Caco-2 (cell line): ENCODE measurements at regions not wholly inside any gene's neighbourhood (a gene's known extent, or its start where the extent isn't known, plus 50 kb on each side); places are given as distances from the start of the nearest gene placed in this dataset.

Experiments
- BruUV-seq: library from RNA; stranded (reverse); fragments of 400-500 nt; replicated peaks from 2 replicates; lab custom pipeline; 2021; lab: Mats Ljungman, UMichigan
- CTCF ChIA-PET: fragments of 300-600 bp; sonication (Branson Sonifier 250); formaldehyde crosslinking; loops from one replicate; lab custom pipeline; 2022; ENCODE audit warnings: antibody characterized with exemption; lab: Charles Lee
- POLR2A ChIA-PET: fragments of 300-600 bp; sonication (Branson Sonifier 250); formaldehyde crosslinking; loops from one replicate; lab custom pipeline; 2022; ENCODE audit warnings: antibody characterized with exemption; lab: Charles Lee
- DNase-seq, 2 experiments: peaks; one replicate each; pipeline versions ENCODE4 v3.0.0 to v3.0.0-alpha.2; 2020 to 2022
- H3K27me3 ChIP-seq: replicated peaks from 2 replicates; pipeline ENCODE4 v1.6.0; 2011; ENCODE audit warnings: low read length; ENCODE audit not compliant: control insufficient read depth, insufficient read depth
- H3K36me3 ChIP-seq: 2 replicates; pipeline ENCODE4 v1.5.1; 2011; ENCODE audit warnings: low read length; ENCODE audit not compliant: control insufficient read depth, insufficient read depth
- H3K4me1 ChIP-seq: fragments of 250-450 bp; sonication (Bioruptor Pico); 2 replicates; pipeline ENCODE4 v1.5.1; 2020; ENCODE audit warnings: mild to moderate bottlenecking
- H3K4me3 ChIP-seq: 2 replicates; pipeline ENCODE4 v1.5.1; 2011; ENCODE audit warnings: low read depth, mild to moderate bottlenecking, control low read depth, low read length
- H3K9me3 ChIP-seq: fragments of 250-450 bp; sonication (Bioruptor Pico); 2 replicates; pipeline ENCODE4 v1.5.1; 2020; ENCODE audit warnings: mild to moderate bottlenecking, moderate library complexity
- H3K27ac Mint-ChIP-seq: one replicate; pipeline ENCODE4 v1.8.0; 2022; ENCODE audit warnings: mixed read lengths; ENCODE audit not compliant: unreplicated experiment
- H3K27me3 Mint-ChIP-seq: one replicate; pipeline ENCODE4 v1.8.0; 2022; ENCODE audit warnings: mixed read lengths; ENCODE audit not compliant: insufficient read depth, unreplicated experiment
- H3K36me3 Mint-ChIP-seq: one replicate; pipeline ENCODE4 v1.8.0; 2022; ENCODE audit warnings: mild to moderate bottlenecking, mixed read lengths; ENCODE audit not compliant: insufficient read depth, unreplicated experiment
- H3K4me1 Mint-ChIP-seq: one replicate; pipeline ENCODE4 v1.8.0; 2022; ENCODE audit warnings: low read depth, mixed read lengths; ENCODE audit not compliant: unreplicated experiment
- H3K4me3 Mint-ChIP-seq: one replicate; pipeline ENCODE4 v1.8.0; 2022; ENCODE audit warnings: mild to moderate bottlenecking, moderate library complexity, mixed read lengths; ENCODE audit not compliant: unreplicated experiment
- H3K9me3 Mint-ChIP-seq: one replicate; pipeline ENCODE4 v1.8.0; 2022; ENCODE audit warnings: mixed read lengths; ENCODE audit not compliant: unreplicated experiment
- intact Hi-C: fragments of 100-400 bp; cut with micrococcal nuclease; formaldehyde crosslinking; loops from one replicate; pipeline ENCODE4 v1.10.0; 2022; ENCODE audit not compliant: unreplicated experiment
- TF ChIP-seq, protein P1 (sequence below), 2 experiments: fragments of 200-600 bp in 1 of 2; IDR thresholded peaks; 1 replicate in 1 of 2; 2 replicates in 1 of 2; pipeline versions ENCODE4 v1.5.1 to v1.8.0; 2011 to 2022; ENCODE audit warnings: antibody characterized with exemption in 1 of 2, control low read depth in 1 of 2, inconsistent platforms in 1 of 2, low read depth in 1 of 2, low read length in 1 of 2, mild to moderate bottlenecking in 1 of 2, moderate library complexity in 1 of 2; ENCODE audit not compliant: insufficient read depth in 1 of 2, severe bottlenecking in 1 of 2, unreplicated experiment in 1 of 2

DNA sequence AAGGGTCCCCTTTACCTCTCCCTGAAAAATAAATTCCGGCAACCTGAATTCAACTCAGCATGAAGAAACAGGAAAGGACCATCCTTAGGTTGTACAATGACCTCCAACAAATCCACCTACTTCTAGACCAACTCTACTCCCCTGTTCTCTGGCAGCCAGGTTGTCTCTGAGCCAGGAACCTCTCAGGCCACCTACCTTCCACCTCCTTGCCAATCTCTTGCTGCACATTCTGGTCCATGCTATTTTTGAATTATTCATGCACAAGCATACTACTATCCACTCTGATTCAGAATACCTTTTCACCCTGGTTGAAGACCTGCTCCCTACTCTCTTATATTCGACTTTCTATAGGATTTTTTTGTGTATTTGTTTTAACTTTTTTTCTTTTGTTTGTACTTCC lies 415.0 kb upstream of the ZNF507 start:
- no peaks in the 10 kb centered on the region for H3K36me3 ChIP-seq
- Mint-ChIP-seq H3K4me1 (no peaks in the 10 kb centered on the region), H3K36me3 (no peaks in the 10 kb centered on the region), H3K27me3 (no peaks in the 10 kb centered on the region), H3K9me3 (no peaks in the 10 kb centered on the region), H3K27ac (no peak overlapping the region), H3K4me3 (no peak overlapping the region)
- BruUV-seq, result no TSS peak
- TF ChIP-seq, protein P1, sequence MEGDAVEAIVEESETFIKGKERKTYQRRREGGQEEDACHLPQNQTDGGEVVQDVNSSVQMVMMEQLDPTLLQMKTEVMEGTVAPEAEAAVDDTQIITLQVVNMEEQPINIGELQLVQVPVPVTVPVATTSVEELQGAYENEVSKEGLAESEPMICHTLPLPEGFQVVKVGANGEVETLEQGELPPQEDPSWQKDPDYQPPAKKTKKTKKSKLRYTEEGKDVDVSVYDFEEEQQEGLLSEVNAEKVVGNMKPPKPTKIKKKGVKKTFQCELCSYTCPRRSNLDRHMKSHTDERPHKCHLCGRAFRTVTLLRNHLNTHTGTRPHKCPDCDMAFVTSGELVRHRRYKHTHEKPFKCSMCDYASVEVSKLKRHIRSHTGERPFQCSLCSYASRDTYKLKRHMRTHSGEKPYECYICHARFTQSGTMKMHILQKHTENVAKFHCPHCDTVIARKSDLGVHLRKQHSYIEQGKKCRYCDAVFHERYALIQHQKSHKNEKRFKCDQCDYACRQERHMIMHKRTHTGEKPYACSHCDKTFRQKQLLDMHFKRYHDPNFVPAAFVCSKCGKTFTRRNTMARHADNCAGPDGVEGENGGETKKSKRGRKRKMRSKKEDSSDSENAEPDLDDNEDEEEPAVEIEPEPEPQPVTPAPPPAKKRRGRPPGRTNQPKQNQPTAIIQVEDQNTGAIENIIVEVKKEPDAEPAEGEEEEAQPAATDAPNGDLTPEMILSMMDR (IDR thresholded peaks at IDR 0.05; ENCODE audit: insufficient read depth in 1 of 2, low read depth in 1 of 2, low read length in 1 of 2, severe bottlenecking in 1 of 2, unreplicated experiment in 1 of 2), result no peak
- intact Hi-C loops, result no loop called here
- CTCF ChIA-PET, result no interaction called here
- H3K4me3 ChIP-seq, result no peak overlapping the region
- H3K9me3 ChIP-seq, result 0 out of 2 replicates have a peak, but pooled peaks cover 3% of the 10 kb centered on the region
- DNase-seq, result no peak
- H3K4me1 ChIP-seq, result no peaks in the 10 kb centered on the region
- H3K27me3 ChIP-seq, result no peaks in the 10 kb centered on the region
- POLR2A ChIA-PET, result no interaction called here

DNA sequence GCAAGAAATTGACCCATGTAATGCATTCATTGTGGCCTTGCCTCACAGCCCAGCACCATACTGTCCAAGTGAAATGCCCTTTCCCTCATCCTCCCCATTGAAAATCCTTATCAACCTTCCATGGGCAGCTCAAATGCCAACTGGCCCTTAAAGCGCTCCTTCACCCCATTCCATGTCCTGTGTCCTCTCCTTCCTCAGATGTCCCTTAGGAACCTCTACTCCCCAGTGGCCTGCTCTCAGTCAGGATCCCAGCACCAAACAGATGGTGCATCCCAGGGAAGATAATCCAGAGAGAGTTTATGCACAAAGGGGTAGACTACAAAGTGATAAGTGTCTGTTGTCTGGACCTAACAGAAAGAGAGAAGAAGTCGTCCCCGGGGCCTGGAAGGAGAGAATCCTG lies 407.4 kb upstream of the ZNF507 start:
- H3K4me3 Mint-ChIP-seq, result no peak overlapping the region

DNA sequence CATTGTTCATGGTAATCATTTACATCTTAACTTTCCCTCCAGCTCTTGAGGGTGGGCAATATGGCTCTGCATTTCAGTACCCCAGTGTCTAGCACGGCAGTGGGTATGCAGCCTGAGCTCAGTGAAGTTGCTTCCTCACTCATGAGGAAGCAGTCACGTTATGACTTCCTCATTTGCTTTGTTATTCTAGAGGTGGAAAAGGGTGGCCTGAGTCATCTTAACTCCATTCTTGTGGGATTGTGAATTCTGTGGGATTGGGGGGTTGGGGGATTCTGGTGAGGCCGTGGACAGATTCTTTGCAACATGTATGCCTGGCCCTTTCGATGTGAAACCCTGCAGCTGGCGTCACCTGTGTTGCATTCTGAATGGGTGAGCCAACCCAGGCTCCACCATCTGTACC lies 406.7 kb upstream of the ZNF507 start:
- Mint-ChIP-seq H3K27me3 (no peaks in the 10 kb centered on the region), H3K4me3 (no peak overlapping the region), H3K9me3 (no peaks in the 10 kb centered on the region), H3K27ac (no peak overlapping the region), H3K36me3 (no peaks in the 10 kb centered on the region), H3K4me1 (no peaks in the 10 kb centered on the region)
- Histone ChIP-seq H3K9me3 (no peaks in the 10 kb centered on the region; the same call in 1 of the 2 replicates), H3K27me3 (no peaks in the 10 kb centered on the region), H3K4me3 (no peak overlapping the region), H3K36me3 (no peaks in the 10 kb centered on the region), H3K4me1 (no peaks in the 10 kb centered on the region)
- DNase-seq, result no peak
- ChIA-PET CTCF (no interaction called here), POLR2A (no interaction called here)
- intact Hi-C loops, result no loop called here
- TF ChIP-seq, protein P1 (IDR thresholded peaks at IDR 0.05; ENCODE audit: insufficient read depth in 1 of 2, low read depth in 1 of 2, low read length in 1 of 2, severe bottlenecking in 1 of 2, unreplicated experiment in 1 of 2), result no peak
- BruUV-seq, result no TSS peak

More for the DNA sequence above, 407.4 kb upstream of the ZNF507 start:
- no peaks in the 10 kb centered on the region for H3K4me1 Mint-ChIP-seq
- Histone ChIP-seq H3K9me3 (no peaks in the 10 kb centered on the region; the same call in 1 of the 2 replicates), H3K36me3 (no peaks in the 10 kb centered on the region), H3K4me1 (no peaks in the 10 kb centered on the region), H3K27me3 (no peaks in the 10 kb centered on the region), H3K4me3 (no peak overlapping the region)
- H3K9me3 Mint-ChIP-seq, result no peaks in the 10 kb centered on the region
- POLR2A ChIA-PET, result no interaction called here
- intact Hi-C loops, result no loop called here
- no peak for DNase-seq
- TF ChIP-seq, protein P1 (IDR thresholded peaks at IDR 0.05; ENCODE audit: insufficient read depth in 1 of 2, low read depth in 1 of 2, low read length in 1 of 2, severe bottlenecking in 1 of 2, unreplicated experiment in 1 of 2), result no peak
- no TSS peak for BruUV-seq
- H3K36me3 Mint-ChIP-seq, result no peaks in the 10 kb centered on the region
- CTCF ChIA-PET, result no interaction called here
- no peaks in the 10 kb centered on the region for H3K27me3 Mint-ChIP-seq
- H3K27ac Mint-ChIP-seq, result no peak overlapping the region
